GM12878 (cell line): ENCODE measurements at regions not wholly inside any gene's neighbourhood (a gene's known extent, or its start where the extent isn't known, plus 50 kb on each side); places are given as distances from the start of the nearest gene placed in this dataset.

Experiments used
- ATAC-seq: fragments of 200-7000 bp; cut with Tn5 transposase; 3 replicates; pipeline ENCODE4 v1.9.1; 2020; ENCODE audit warnings: mild to moderate bottlenecking, moderate library complexity
- BruUV-seq: library from RNA; stranded (reverse); fragments of 400-500 nt; replicated peaks from 2 replicates; lab custom pipeline; 2021; lab: Mats Ljungman, UMichigan
- CTCF ChIA-PET: fragments of 300-600 bp; sonication (Branson Sonifier 250); formaldehyde crosslinking; extraction: SDS; loops from one replicate; lab custom pipeline; 2021; ENCODE audit warnings: inconsistent platforms; lab: Yijun Ruan, JAX
- POLR2A ChIA-PET: fragments of 350-600 bp; formaldehyde crosslinking; extraction: SDS; loops from one replicate; lab custom pipeline; 2021; ENCODE audit warnings: inconsistent platforms; lab: Charles Lee
- RAD21 ChIA-PET: fragments of 300-600 bp; sonication (Branson Sonifier 250); formaldehyde crosslinking; loops from one replicate; lab custom pipeline; 2023; ENCODE audit warnings: antibody characterized with exemption; ENCODE audit not compliant: unreplicated experiment; lab: Charles Lee
- SMC1A ChIA-PET: fragments of 300-600 bp; sonication (Branson Sonifier 250); formaldehyde crosslinking; loops from one replicate; lab custom pipeline; 2023; ENCODE audit not compliant: unreplicated experiment, uncharacterized antibody; lab: Charles Lee
- DNase-seq: peaks from one replicate; pipeline ENCODE4 v3.0.0-alpha.2; 2011; ENCODE audit warnings: low read depth, low spot score
- FAIRE-seq: peaks from 3 replicates; lab custom pipeline; 2011; peaks lifted over from hg19 to GRCh38; lab: Jason Lieb, UNC
- H2AFZ ChIP-seq: 2 replicates; pipeline ENCODE4 v1.6.0; 2011; ENCODE audit warnings: low read depth, low read length, control low read depth; ENCODE audit not compliant: control insufficient read depth
- H3K27ac ChIP-seq: 2 replicates; pipeline ENCODE4 v1.5.1; 2011; ENCODE audit warnings: control low read depth; ENCODE audit not compliant: control insufficient read depth, insufficient read depth
- H3K27me3 ChIP-seq, 2 experiments: replicated peaks in 1 of 2; 2 replicates each; pipeline versions ENCODE4 v1.6.0 to v1.6.1; 2011; ENCODE audit warnings: low read length in 1 of 2; ENCODE audit not compliant: control insufficient read depth in 2 of 2, insufficient read depth in 2 of 2
- H3K36me3 ChIP-seq, 2 experiments: 2 replicates each; pipeline ENCODE4 v1.5.1; 2011; ENCODE audit warnings: low read length in 1 of 2; ENCODE audit not compliant: control insufficient read depth in 2 of 2, insufficient read depth in 2 of 2
- H3K4me1 ChIP-seq: 2 replicates; pipeline ENCODE4 v1.6.1; 2011; ENCODE audit warnings: mild to moderate bottlenecking, low read length, moderate library complexity, mixed read lengths; ENCODE audit not compliant: control insufficient read depth, insufficient read depth
- H3K4me2 ChIP-seq: 2 replicates; pipeline ENCODE4 v1.6.0; 2011; ENCODE audit warnings: control low read depth; ENCODE audit not compliant: control insufficient read depth, insufficient read depth
- H3K4me3 ChIP-seq: fragments of 200-600 bp; sonication (generic); 2 replicates; pipeline ENCODE4 v1.5.1; 2016
- H3K79me2 ChIP-seq: 2 replicates; pipeline ENCODE4 v1.6.0; 2011; ENCODE audit warnings: low read length; ENCODE audit not compliant: control insufficient read depth, insufficient read depth
- H3K9ac ChIP-seq: 2 replicates; pipeline ENCODE4 v1.8.0; 2011; ENCODE audit warnings: low read length, control low read depth, mixed read lengths; ENCODE audit not compliant: control insufficient read depth, insufficient read depth
- H3K9me3 ChIP-seq: replicated peaks from 3 replicates; pipeline ENCODE4 v1.5.1; 2011; ENCODE audit warnings: mild to moderate bottlenecking, low read length; ENCODE audit not compliant: control insufficient read depth, insufficient read depth
- H4K20me1 ChIP-seq: 2 replicates; pipeline ENCODE4 v1.6.0; 2011; ENCODE audit not compliant: control insufficient read depth, insufficient read depth
- BACH1 ChIP-seq: fragments of 450-650 bp; IDR thresholded peaks from 2 replicates; pipeline ENCODE4 v1.6.1; 2017; ENCODE audit warnings: mild to moderate bottlenecking, borderline replicate concordance
- BHLHE40 ChIP-seq, 2 experiments: fragments of 450-650 bp in 1 of 2; IDR thresholded peaks; 2 replicates each; pipeline ENCODE4 v1.6.1; 2011 to 2017; ENCODE audit warnings: low read depth in 2 of 2, borderline replicate concordance in 1 of 2, improper control_type of control experiment in 1 of 2, low read length in 1 of 2, mild to moderate bottlenecking in 1 of 2
- FOXK2 ChIP-seq: fragments of 450-650 bp; IDR thresholded peaks from 2 replicates; pipeline ENCODE4 v1.6.1; 2017; ENCODE audit warnings: mild to moderate bottlenecking, moderate library complexity
- MTA2 ChIP-seq: fragments of 450-650 bp; IDR thresholded peaks from 2 replicates; pipeline ENCODE4 v1.6.1; 2016; ENCODE audit warnings: low read depth, mild to moderate bottlenecking, moderate library complexity
- POLR2A ChIP-seq: IDR thresholded peaks from 2 replicates; pipeline ENCODE4 v1.6.1; 2011; ENCODE audit warnings: low read depth, mild to moderate bottlenecking, low read length
- RAD21 ChIP-seq: IDR thresholded peaks from 2 replicates; pipeline ENCODE4 v1.6.1; 2011; ENCODE audit warnings: mild to moderate bottlenecking, low read depth, low read length, moderate library complexity; ENCODE audit not compliant: insufficient read depth
- RBBP5 ChIP-seq: fragments of 200-600 bp; sonication (generic); conservative IDR thresholded peaks from 2 replicates; pipeline ENCODE4 v1.6.1; 2016
- RUNX3 ChIP-seq: IDR thresholded peaks from 2 replicates; pipeline ENCODE4 v1.6.1; 2012; ENCODE audit warnings: low read length, inconsistent platforms
- TCF12 ChIP-seq: IDR thresholded peaks from 2 replicates; pipeline ENCODE4 v1.6.1; 2011; ENCODE audit warnings: low read depth, mild to moderate bottlenecking, low read length
- TCF3 ChIP-seq: IDR thresholded peaks from 2 replicates; pipeline ENCODE4 v1.6.1; 2012; ENCODE audit warnings: low read depth, mild to moderate bottlenecking, low read length, borderline replicate concordance; ENCODE audit not compliant: insufficient read depth
- ZBED1 ChIP-seq: IDR thresholded peaks from 2 replicates; pipeline ENCODE4 v1.6.1; 2016; ENCODE audit warnings: borderline replicate concordance
- ZBTB4 ChIP-seq: fragments of 450-650 bp; formaldehyde crosslinking; IDR thresholded peaks from 2 replicates; pipeline ENCODE4 v1.4.0; 2022; ENCODE audit warnings: mild to moderate bottlenecking, moderate library complexity
- WGBS: methylation state at CpG from one replicate; pipeline ENCODE4 v1.1.6; 2016; ENCODE audit warnings: low lambda C conversion rate; ENCODE audit not compliant: insufficient replicate concordance, insufficient coverage; ENCODE audit errors: missing lambda C conversion rate; 5-methylcytosine and 5-hydroxymethylcytosine counted together
- in situ Hi-C: fragments of 300-500 bp; cut with MboI; formaldehyde crosslinking; loops from 9 replicates; pipeline ENCODE4 v1.14.3; 2018; ENCODE audit warnings: mixed read lengths
- intact Hi-C: fragments of 100-400 bp; cut with micrococcal nuclease; formaldehyde crosslinking; loops from one replicate; pipeline ENCODE4 v1.14.2; 2022; ENCODE audit not compliant: unreplicated experiment
- TF ChIP-seq, protein P1 (sequence below): fragments of 450-650 bp; IDR thresholded peaks from 2 replicates; pipeline ENCODE4 v1.6.1; 2017; ENCODE audit warnings: antibody characterized with exemption, mild to moderate bottlenecking, moderate library complexity

GRCh38 chr3:1623896-1624295 lies 474.8 kb upstream of the CNTN4 start:
- in situ Hi-C loops: no loop called here
- RAD21 ChIA-PET: no interaction called here
- Histone ChIP-seq H3K27ac (no peak overlapping the region), H4K20me1 (no peaks in the 10 kb centered on the region), H3K4me2 (no peak overlapping the region), H3K79me2 (no peaks in the 10 kb centered on the region), H3K9ac (no peak overlapping the region), H3K36me3 (no peaks in the 10 kb centered on the region), H3K4me1 (no peaks in the 10 kb centered on the region), H3K9me3 (no peaks in the 10 kb centered on the region), H3K27me3 (no peaks in the 10 kb centered on the region), H3K4me3 (no peak overlapping the region), H2AFZ (no peak overlapping the region)
- BruUV-seq: no TSS peak
- POLR2A ChIA-PET: no interaction called here
- FAIRE-seq: no peak
- ATAC-seq: no peak
- no peak for DNase-seq
- intact Hi-C loops: no loop called here
- 38% methylated on average over 2 of the region's 2 CpGs for WGBS
- TF ChIP-seq ZBTB4 (no peak), RAD21 (no peak), TCF12 (no peak), ZBED1 (no peak), TCF3 (no peak), RBBP5 (no peak), MTA2 (no peak), FOXK2 (no peak), RUNX3 (no peak), BHLHE40 (IDR thresholded peaks at IDR 0.05; ENCODE audit: borderline replicate concordance in 1 of 2, low read depth in 2 of 2, low read length in 1 of 2) (no peak), BACH1 (no peak), POLR2A (no peak)
- TF ChIP-seq, protein P1, sequence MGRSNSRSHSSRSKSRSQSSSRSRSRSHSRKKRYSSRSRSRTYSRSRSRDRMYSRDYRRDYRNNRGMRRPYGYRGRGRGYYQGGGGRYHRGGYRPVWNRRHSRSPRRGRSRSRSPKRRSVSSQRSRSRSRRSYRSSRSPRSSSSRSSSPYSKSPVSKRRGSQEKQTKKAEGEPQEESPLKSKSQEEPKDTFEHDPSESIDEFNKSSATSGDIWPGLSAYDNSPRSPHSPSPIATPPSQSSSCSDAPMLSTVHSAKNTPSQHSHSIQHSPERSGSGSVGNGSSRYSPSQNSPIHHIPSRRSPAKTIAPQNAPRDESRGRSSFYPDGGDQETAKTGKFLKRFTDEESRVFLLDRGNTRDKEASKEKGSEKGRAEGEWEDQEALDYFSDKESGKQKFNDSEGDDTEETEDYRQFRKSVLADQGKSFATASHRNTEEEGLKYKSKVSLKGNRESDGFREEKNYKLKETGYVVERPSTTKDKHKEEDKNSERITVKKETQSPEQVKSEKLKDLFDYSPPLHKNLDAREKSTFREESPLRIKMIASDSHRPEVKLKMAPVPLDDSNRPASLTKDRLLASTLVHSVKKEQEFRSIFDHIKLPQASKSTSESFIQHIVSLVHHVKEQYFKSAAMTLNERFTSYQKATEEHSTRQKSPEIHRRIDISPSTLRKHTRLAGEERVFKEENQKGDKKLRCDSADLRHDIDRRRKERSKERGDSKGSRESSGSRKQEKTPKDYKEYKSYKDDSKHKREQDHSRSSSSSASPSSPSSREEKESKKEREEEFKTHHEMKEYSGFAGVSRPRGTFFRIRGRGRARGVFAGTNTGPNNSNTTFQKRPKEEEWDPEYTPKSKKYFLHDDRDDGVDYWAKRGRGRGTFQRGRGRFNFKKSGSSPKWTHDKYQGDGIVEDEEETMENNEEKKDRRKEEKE: no peak
- SMC1A ChIA-PET: no interaction called here
- CTCF ChIA-PET: no interaction called here
